ENCODE measurements at regions not wholly inside any gene's neighbourhood (a gene's known extent, or its start where the extent isn't known, plus 50 kb on each side); places are given as distances from the start of the nearest gene placed in this dataset.

GRCh38 chr5:144710637-144711036 is 540.0 kb downstream of the KCTD16 start:
- Histone ChIP-seq H3K27me3 (no peaks in the 10 kb centered on the region), H3K4me3 (no peak overlapping the region), H3K27ac (no peak overlapping the region), H3K9me3 (no peaks in the 10 kb centered on the region), H3K4me1 (no peaks in the 10 kb centered on the region), H3K36me3 (no peaks in the 10 kb centered on the region)
- intact Hi-C loops (cut with DNase I) = no loop called here
- no peak for TF ChIP-seq POLR2AphosphoS5 (IDR thresholded peaks at IDR 0.05; ENCODE audit: insufficient read depth in 1 of 2, low read depth in 1 of 2)
- TF ChIP-seq POLR2A (IDR thresholded peaks at IDR 0.05) = no peak
- TF ChIP-seq CTCF (IDR thresholded peaks at IDR 0.05) = no peak
- DNase-seq (ENCODE audit: extremely low spot score in 2 of 2) = no peak

- Histone ChIP-seq H3K9me3 (no peaks in the 10 kb centered on the region), H3K36me3 (no peaks in the 10 kb centered on the region), H3K27ac (no peak overlapping the region), H3K27me3 (no peaks in the 10 kb centered on the region), H3K4me1 (no peaks in the 10 kb centered on the region), H3K4me3 (no peak overlapping the region)
- intact Hi-C loops (cut with DNase I) = no loop called here
- TF ChIP-seq CTCF (IDR thresholded peaks at IDR 0.05) (no peak), POLR2A (IDR thresholded peaks at IDR 0.05) (no peak), POLR2AphosphoS5 (IDR thresholded peaks at IDR 0.05; ENCODE audit: insufficient read depth in 1 of 2, low read depth in 1 of 2) (no peak)
- no peak for DNase-seq (ENCODE audit: extremely low spot score in 2 of 2)
These were observed 533.1 kb downstream of the KCTD16 start for GRCh38 chr5:144703776-144704175.

- no peak for DNase-seq (ENCODE audit: extremely low spot score in 2 of 2)
- no peaks in the 10 kb centered on the region for H3K27me3 ChIP-seq
- H3K9me3 ChIP-seq = no peaks in the 10 kb centered on the region
- no peak overlapping the region for H3K27ac ChIP-seq
- H3K4me1 ChIP-seq = no peaks in the 10 kb centered on the region
- H3K36me3 ChIP-seq = no peaks in the 10 kb centered on the region
- no peak overlapping the region for H3K4me3 ChIP-seq
- no peak for TF ChIP-seq POLR2A (IDR thresholded peaks at IDR 0.05)
- TF ChIP-seq POLR2AphosphoS5 (IDR thresholded peaks at IDR 0.05; ENCODE audit: insufficient read depth in 1 of 2, low read depth in 1 of 2) = no peak
- no peak for TF ChIP-seq CTCF (IDR thresholded peaks at IDR 0.05)
- intact Hi-C loops (cut with DNase I) = no loop called here
These were observed 527.8 kb downstream of the KCTD16 start for GRCh38 chr5:144698484-144698883.

GRCh38 chr5:144697847-144698262 is 527.2 kb downstream of the KCTD16 start:
- intact Hi-C loops (cut with DNase I) = no loop called here
- Histone ChIP-seq H3K36me3 (no peaks in the 10 kb centered on the region), H3K27ac (no peak overlapping the region), H3K9me3 (no peaks in the 10 kb centered on the region), H3K4me1 (no peaks in the 10 kb centered on the region), H3K4me3 (no peak overlapping the region), H3K27me3 (no peaks in the 10 kb centered on the region)
- TF ChIP-seq CTCF (IDR thresholded peaks at IDR 0.05) (no peak), POLR2AphosphoS5 (IDR thresholded peaks at IDR 0.05; ENCODE audit: insufficient read depth in 1 of 2, low read depth in 1 of 2) (no peak), POLR2A (IDR thresholded peaks at IDR 0.05) (no peak)
- DNase-seq (ENCODE audit: extremely low spot score in 2 of 2) = no peak

GRCh38 chr5:144691936-144692335 is 521.3 kb downstream of the KCTD16 start:
- intact Hi-C loops (cut with DNase I) = no loop called here
- Histone ChIP-seq H3K36me3 (no peaks in the 10 kb centered on the region), H3K4me1 (no peaks in the 10 kb centered on the region), H3K9me3 (no peaks in the 10 kb centered on the region), H3K27ac (no peak overlapping the region), H3K27me3 (no peaks in the 10 kb centered on the region), H3K4me3 (no peak overlapping the region)
- TF ChIP-seq CTCF (IDR thresholded peaks at IDR 0.05) (no peak), POLR2AphosphoS5 (IDR thresholded peaks at IDR 0.05; ENCODE audit: insufficient read depth in 1 of 2, low read depth in 1 of 2) (no peak), POLR2A (IDR thresholded peaks at IDR 0.05) (no peak)
- no peak for DNase-seq (ENCODE audit: extremely low spot score in 2 of 2)

All from vagina (tissue), 2 donors.